ACC112 (cell line): ENCODE measurements at regions not wholly inside any gene's neighbourhood (a gene's known extent, or its start where the extent isn't known, plus 50 kb on each side); places are given as distances from the start of the nearest gene placed in this dataset.

Experiments used
- H2AFZ ChIP-seq: fragments of 200-600 bp; sonication (generic); one replicate; pipeline ENCODE4 v1.6.0; 2017; ENCODE audit warnings: antibody characterized with exemption, low read length; ENCODE audit not compliant: unreplicated experiment
- H3K27ac ChIP-seq: fragments of 200-600 bp; sonication (generic); 2 replicates; pipeline ENCODE4 v1.5.1; 2014; ENCODE audit warnings: low read depth, mild to moderate bottlenecking, antibody characterized with exemption, low read length, moderate library complexity
- H3K27me3 ChIP-seq: fragments of 200-600 bp; sonication (generic); 2 replicates; pipeline ENCODE4 v1.6.1; 2014; ENCODE audit warnings: mild to moderate bottlenecking, antibody characterized with exemption, low read length, moderate library complexity, mixed read lengths; ENCODE audit not compliant: insufficient read depth
- H3K36me3 ChIP-seq: fragments of 200-600 bp; sonication (generic); 2 replicates; pipeline ENCODE4 v1.6.1; 2016; ENCODE audit warnings: mild to moderate bottlenecking, antibody characterized with exemption, low read length, moderate library complexity, mixed read lengths; ENCODE audit not compliant: insufficient read depth
- H3K4me1 ChIP-seq: fragments of 200-600 bp; sonication (generic); one replicate; pipeline ENCODE4 v1.6.1; 2016; ENCODE audit warnings: low read length, mixed read lengths; ENCODE audit not compliant: insufficient read depth, unreplicated experiment, control insufficient read depth
- H3K4me3 ChIP-seq: fragments of 200-600 bp; sonication (generic); 2 replicates; pipeline ENCODE4 v1.5.1; 2014; ENCODE audit warnings: mild to moderate bottlenecking, low read depth, low read length
- H3K79me2 ChIP-seq: fragments of 200-600 bp; sonication (generic); one replicate; pipeline ENCODE4 v1.6.0; 2016; ENCODE audit warnings: low read length; ENCODE audit not compliant: control insufficient read depth, unreplicated experiment, insufficient read depth

DNA sequence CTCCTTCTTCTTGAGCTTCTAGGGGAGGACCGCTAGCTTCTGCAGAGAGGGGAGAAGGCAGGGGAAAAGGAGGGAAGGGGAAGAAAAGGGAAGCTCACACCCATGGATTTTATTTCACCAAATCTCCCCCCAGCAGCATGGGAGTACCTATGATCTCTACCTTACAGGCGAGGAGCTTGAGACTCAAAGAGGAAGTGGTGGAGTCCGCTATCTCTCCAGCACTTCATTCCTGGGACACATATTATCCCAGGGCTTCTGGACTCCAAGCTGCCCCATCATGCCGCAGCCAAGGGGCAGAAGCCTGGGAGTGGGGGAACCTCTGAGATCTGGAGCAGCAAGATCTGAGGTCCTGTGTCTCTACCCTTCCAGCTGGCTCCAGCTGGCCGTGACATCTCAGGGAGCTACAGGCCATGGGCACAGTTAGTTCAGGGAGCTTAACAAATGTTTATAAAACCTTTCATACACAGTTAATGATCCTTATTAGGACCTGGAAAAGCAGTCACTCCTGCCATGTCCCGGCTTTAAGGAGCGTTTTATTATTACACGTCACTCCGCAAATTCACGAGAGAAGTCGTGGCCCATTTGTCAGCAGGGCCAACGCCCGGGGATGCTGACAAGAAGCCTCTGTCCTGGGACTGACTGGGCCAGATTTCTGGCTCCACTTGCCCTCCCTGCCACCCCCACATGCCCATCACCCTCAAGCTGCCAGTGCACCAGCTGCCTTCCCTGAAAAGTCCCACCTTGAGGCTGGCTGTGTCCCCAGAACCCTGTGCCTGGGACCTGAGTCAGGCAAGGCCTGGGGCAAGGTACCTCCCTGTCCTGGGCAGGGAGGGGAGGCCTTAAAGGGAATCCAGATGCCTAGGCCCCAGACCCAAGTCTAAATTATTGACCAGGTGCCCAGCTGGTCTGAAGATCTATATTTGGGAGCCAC lies 132.1 kb upstream of the ZMIZ1 start:
- no peaks in the 10 kb centered on the region for H3K27me3 ChIP-seq
- H3K36me3 ChIP-seq = no peaks in the 10 kb centered on the region
- no peak overlapping the region for H3K4me3 ChIP-seq
- no peak overlapping the region for H3K27ac ChIP-seq
- H3K4me1 ChIP-seq = peaks cover 8% of the 10 kb centered on the region
- no peaks in the 10 kb centered on the region for H3K79me2 ChIP-seq
- no peak overlapping the region for H2AFZ ChIP-seq

DNA sequence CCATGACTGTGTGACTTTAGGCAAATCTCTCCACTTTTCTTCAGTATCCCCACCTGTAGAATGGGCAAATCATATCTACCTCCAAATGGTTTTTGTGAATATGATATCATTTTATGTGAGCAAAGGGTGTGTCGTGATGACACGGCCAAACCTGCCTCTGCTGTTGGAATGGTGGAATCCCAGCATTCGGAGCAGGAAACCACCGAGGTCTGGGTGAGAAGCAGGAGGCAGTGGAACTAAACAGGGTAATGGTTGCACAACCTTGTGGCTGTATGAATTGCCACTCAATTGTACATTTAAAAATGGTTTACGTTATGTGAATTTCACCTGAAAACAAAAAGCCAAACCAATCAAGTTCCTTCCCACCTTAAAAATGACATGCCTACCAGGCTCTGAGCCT lies 131.4 kb upstream of the ZMIZ1 start:
- Histone ChIP-seq H3K36me3 (no peaks in the 10 kb centered on the region), H3K27me3 (no peaks in the 10 kb centered on the region), H3K79me2 (no peaks in the 10 kb centered on the region), H3K27ac (no peak overlapping the region), H3K4me3 (no peak overlapping the region), H3K4me1 (peaks cover under 1% of the 10 kb centered on the region), H2AFZ (no peak overlapping the region)

GRCh38 chr10:78937800-78938694 lies 130.7 kb upstream of the ZMIZ1 start:
- H3K79me2 ChIP-seq = no peaks in the 10 kb centered on the region
- H3K27me3 ChIP-seq = no peaks in the 10 kb centered on the region
- no peaks in the 10 kb centered on the region for H3K4me1 ChIP-seq
- H2AFZ ChIP-seq = no peak overlapping the region
- H3K4me3 ChIP-seq = no peak overlapping the region
- H3K27ac ChIP-seq = no peak overlapping the region
- H3K36me3 ChIP-seq = no peaks in the 10 kb centered on the region

DNA sequence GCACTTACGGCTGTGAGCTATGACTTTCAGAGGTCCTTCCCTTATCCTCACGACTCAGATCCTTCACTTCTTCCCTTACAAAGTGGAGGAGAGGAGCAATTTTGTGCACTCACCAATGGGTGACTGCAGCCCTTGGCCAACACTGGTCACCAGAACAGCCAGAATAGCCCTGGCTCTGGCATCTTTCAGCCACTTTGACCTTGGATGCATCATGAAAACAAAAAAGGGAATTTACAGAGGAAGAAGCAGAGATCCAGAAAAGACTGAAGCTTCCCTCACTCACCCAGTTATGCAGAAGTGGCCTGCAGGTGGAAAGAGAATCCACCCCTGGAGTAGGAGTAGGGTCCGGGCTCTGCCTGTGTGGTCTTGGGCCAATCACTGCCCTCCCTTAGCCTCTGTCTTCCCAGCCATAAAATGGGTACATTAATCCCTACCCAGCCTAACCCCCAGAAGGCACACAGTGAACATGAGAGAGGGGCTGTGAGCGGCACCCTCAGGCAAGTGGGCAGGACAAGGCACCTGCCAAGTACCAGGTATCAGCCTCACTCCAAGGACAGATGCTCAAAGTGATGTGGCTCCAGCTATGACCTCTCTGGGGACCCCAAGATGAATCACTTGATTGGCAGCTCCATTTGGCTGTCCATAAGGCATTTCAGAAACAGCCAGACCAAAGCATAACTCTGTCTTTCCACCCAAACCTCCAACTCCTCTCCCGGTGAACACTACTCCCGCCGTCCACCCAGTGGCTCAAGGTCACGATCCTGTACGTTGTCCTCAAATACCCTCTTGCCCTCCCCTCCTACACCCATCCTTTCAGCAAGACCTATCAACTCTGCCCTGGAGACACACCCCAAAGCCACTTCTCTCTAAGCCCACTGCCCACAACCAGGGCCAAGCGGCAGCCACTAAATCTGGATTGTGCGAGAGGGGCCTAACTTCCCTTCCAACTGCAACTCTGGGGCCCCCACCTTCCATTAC lies 129.8 kb upstream of the ZMIZ1 start:
- Histone ChIP-seq H3K36me3 (no peaks in the 10 kb centered on the region), H3K27ac (no peak overlapping the region), H3K79me2 (no peaks in the 10 kb centered on the region), H2AFZ (no peak overlapping the region), H3K4me3 (no peak overlapping the region), H3K27me3 (no peaks in the 10 kb centered on the region), H3K4me1 (no peaks in the 10 kb centered on the region)

GRCh38 chr10:78942091-78942501 lies 126.7 kb upstream of the ZMIZ1 start:
- no peaks in the 10 kb centered on the region for H3K36me3 ChIP-seq
- no peak overlapping the region for H3K27ac ChIP-seq

GRCh38 chr10:78944723-78945312 lies 123.9 kb upstream of the ZMIZ1 start:
- Histone ChIP-seq H3K36me3 (no peaks in the 10 kb centered on the region), H3K4me1 (peaks cover 8% of the 10 kb centered on the region), H3K79me2 (no peaks in the 10 kb centered on the region), H2AFZ (no peak overlapping the region), H3K27me3 (no peaks in the 10 kb centered on the region), H3K4me3 (no peak overlapping the region), H3K27ac (no peak overlapping the region)

More at GRCh38 chr10:78942091-78942501, 126.7 kb upstream of the ZMIZ1 start:
- H3K27me3 ChIP-seq = no peaks in the 10 kb centered on the region
- peaks cover 8% of the 10 kb centered on the region for H3K4me1 ChIP-seq
- H3K79me2 ChIP-seq = no peaks in the 10 kb centered on the region
- H2AFZ ChIP-seq = no peak overlapping the region
- H3K4me3 ChIP-seq = no peak overlapping the region

- H3K4me3 ChIP-seq = no peak overlapping the region
- no peaks in the 10 kb centered on the region for H3K36me3 ChIP-seq
- peaks cover 8% of the 10 kb centered on the region for H3K4me1 ChIP-seq
- no peak overlapping the region for H3K27ac ChIP-seq
- H3K27me3 ChIP-seq = no peaks in the 10 kb centered on the region
- H2AFZ ChIP-seq = no peak overlapping the region
- no peaks in the 10 kb centered on the region for H3K79me2 ChIP-seq
These were observed 122.9 kb upstream of the ZMIZ1 start for GRCh38 chr10:78945838-78946237.

GRCh38 chr10:78947226-78947625 lies 121.5 kb upstream of the ZMIZ1 start:
- Histone ChIP-seq H3K36me3 (no peaks in the 10 kb centered on the region), H3K79me2 (no peaks in the 10 kb centered on the region), H3K4me1 (peaks cover 8% of the 10 kb centered on the region), H2AFZ (no peak overlapping the region), H3K4me3 (no peak overlapping the region), H3K27ac (no peak overlapping the region), H3K27me3 (no peaks in the 10 kb centered on the region)

DNA sequence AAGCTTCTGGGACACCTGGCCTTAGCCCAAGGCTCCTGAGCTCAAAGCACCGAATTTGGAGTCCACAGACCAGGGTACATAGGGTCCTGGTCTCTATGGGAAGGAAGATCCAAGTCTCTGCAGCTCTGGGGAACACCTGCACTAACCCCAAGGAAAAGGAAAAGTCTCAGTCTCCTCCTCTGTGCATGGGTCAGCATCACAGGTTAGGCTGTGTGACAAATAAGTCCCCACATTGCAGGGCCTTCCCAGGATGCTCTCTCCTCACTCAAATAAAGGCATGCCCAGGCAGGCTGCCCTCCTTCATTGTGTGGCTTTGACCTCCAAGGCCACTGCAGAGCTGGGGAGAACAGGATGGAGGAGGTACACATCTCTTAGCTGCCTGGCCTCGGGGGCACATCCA lies 121.0 kb upstream of the ZMIZ1 start:
- no peaks in the 10 kb centered on the region for H3K79me2 ChIP-seq
- H3K27ac ChIP-seq = no peak overlapping the region
- H3K27me3 ChIP-seq = no peaks in the 10 kb centered on the region
- H3K4me3 ChIP-seq = no peak overlapping the region
- no peaks in the 10 kb centered on the region for H3K36me3 ChIP-seq
- peaks cover 9% of the 10 kb centered on the region for H3K4me1 ChIP-seq
- H2AFZ ChIP-seq = no peak overlapping the region
